SK-N-SH treated with all-trans-retinoic acid at 6 μM for 48 hours (cell line): ENCODE measurements at regions not wholly inside any gene's neighbourhood (a gene's known extent, or its start where the extent isn't known, plus 50 kb on each side); places are given as distances from the start of the nearest gene placed in this dataset.

Experiments
- CREB5 ChIP-seq: fragments of 250-450 bp; sonication (Bioruptor Pico); IDR thresholded peaks from 2 replicates; pipeline ENCODE4 v1.5.1; 2020; ENCODE audit warnings: low read depth, mild to moderate bottlenecking, moderate library complexity
- ESRRG ChIP-seq: fragments of 250-450 bp; sonication (Bioruptor Pico); IDR thresholded peaks from 2 replicates; pipeline ENCODE4 v1.6.1; 2021; ENCODE audit warnings: mild to moderate bottlenecking
- OSR1 ChIP-seq: fragments of 250-450 bp; sonication (Bioruptor Pico); IDR thresholded peaks from 2 replicates; pipeline ENCODE4 v1.8.0; 2022; ENCODE audit warnings: moderate library complexity, mild to moderate bottlenecking, inconsistent platforms
- PATZ1 ChIP-seq: fragments of 250-450 bp; sonication (Bioruptor Pico); IDR thresholded peaks from 2 replicates; pipeline ENCODE4 v1.8.0; 2020; ENCODE audit warnings: mild to moderate bottlenecking, moderate library complexity, borderline replicate concordance
- POU6F1 ChIP-seq: fragments of 250-450 bp; sonication (Bioruptor Pico); IDR thresholded peaks from 2 replicates; pipeline ENCODE4 v1.8.0; 2021; ENCODE audit warnings: low read depth, mild to moderate bottlenecking, moderate library complexity, borderline replicate concordance
- PPARA ChIP-seq: fragments of 250-450 bp; sonication (Bioruptor Pico); IDR thresholded peaks from 2 replicates; pipeline ENCODE4 v1.5.0; 2020; ENCODE audit warnings: mild to moderate bottlenecking, borderline replicate concordance
- RARB ChIP-seq: fragments of 250-450 bp; sonication (Bioruptor Pico); IDR thresholded peaks from 2 replicates; pipeline ENCODE4 v1.8.0; 2021; ENCODE audit warnings: mild to moderate bottlenecking, moderate library complexity
- SNAI2 ChIP-seq: fragments of 250-450 bp; sonication (Bioruptor Pico); IDR thresholded peaks from 2 replicates; pipeline ENCODE4 v1.5.0; 2020; ENCODE audit warnings: mild to moderate bottlenecking, moderate library complexity
- TSHZ2 ChIP-seq: fragments of 250-450 bp; sonication (Bioruptor Pico); IDR thresholded peaks from 2 replicates; pipeline ENCODE4 v1.5.0; 2020; ENCODE audit warnings: mild to moderate bottlenecking, moderate library complexity
- ZC3H10 ChIP-seq: fragments of 250-450 bp; sonication (Bioruptor Pico); IDR thresholded peaks from 2 replicates; pipeline ENCODE4 v1.5.1; 2021; ENCODE audit warnings: mild to moderate bottlenecking, moderate library complexity
- ZFP3 ChIP-seq: fragments of 250-450 bp; sonication (Bioruptor Pico); IDR thresholded peaks from 2 replicates; pipeline ENCODE4 v1.5.0; 2020; ENCODE audit warnings: mild to moderate bottlenecking, moderate library complexity
- ZFP30 ChIP-seq: fragments of 450-650 bp; formaldehyde crosslinking; IDR thresholded peaks from 2 replicates; pipeline ENCODE4 v1.5.0; 2022; ENCODE audit warnings: mild to moderate bottlenecking, moderate library complexity

- TF ChIP-seq ZFP3 = no peak
- no peak for TF ChIP-seq SNAI2
- no peak for TF ChIP-seq RARB
- no peak for TF ChIP-seq ZC3H10
- TF ChIP-seq ESRRG (CRISPR knock-in tag) = no peak
- TF ChIP-seq OSR1 (CRISPR knock-in tag) = no peak
- no peak for TF ChIP-seq PPARA
- TF ChIP-seq TSHZ2 (CRISPR knock-in tag) = no peak
- TF ChIP-seq ZFP30 (CRISPR knock-in tag) = no peak
- no peak for TF ChIP-seq POU6F1 (CRISPR knock-in tag)
- no peak for TF ChIP-seq CREB5 (CRISPR knock-in tag)
- no peak for TF ChIP-seq PATZ1
These were observed 583.6 kb upstream of the PCDH10 start for GRCh38 chr4:132565542-132565941.
